SK-MEL-5 (cell line): ENCODE measurements at regions not wholly inside any gene's neighbourhood (a gene's known extent, or its start where the extent isn't known, plus 50 kb on each side); places are given as distances from the start of the nearest gene placed in this dataset.
A peak's percentile ranks its signal among the peaks of the same experiment; 100 is the strongest.

Source experiments
- DNase-seq: peaks from one replicate; pipeline ENCODE4 v3.0.0-alpha.2; 2016; ENCODE audit warnings: low read depth, low spot score
- in situ Hi-C: cut with HindIII; loops from 2 replicates; pipeline ENCODE4 v1.10.0; 2016; ENCODE audit warnings: low sequenced_read_pairs, high pct_unique_total_duplicates, low pct_unique_long_range_greater_than_20kb

DNA sequence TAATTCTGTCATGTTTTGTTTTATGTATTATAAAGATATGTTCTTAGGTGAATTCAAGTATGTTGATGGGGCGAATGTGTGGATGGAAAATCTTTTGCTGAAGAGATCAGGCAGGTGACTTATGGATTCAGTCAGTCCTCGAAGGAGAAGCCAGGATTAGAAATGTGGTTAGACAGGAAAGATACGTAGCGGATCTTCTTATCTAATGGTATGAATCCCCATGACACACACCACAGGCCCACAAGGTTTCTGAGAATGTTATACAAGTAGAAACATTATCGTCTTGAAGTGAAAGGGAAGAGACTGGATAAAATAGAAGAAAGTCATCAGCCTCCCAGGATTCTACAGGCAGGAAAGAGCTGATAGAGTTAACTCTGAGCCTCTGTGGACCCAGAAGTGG is 69.0 kb upstream of the RFXAP start:
- no peak for DNase-seq
- in situ Hi-C loops, result no loop called here

- in situ Hi-C loops, result no loop called here
- no peak for DNase-seq
These were observed 68.6 kb upstream of the RFXAP start for GRCh38 chr13:36750461-36750860.

DNA sequence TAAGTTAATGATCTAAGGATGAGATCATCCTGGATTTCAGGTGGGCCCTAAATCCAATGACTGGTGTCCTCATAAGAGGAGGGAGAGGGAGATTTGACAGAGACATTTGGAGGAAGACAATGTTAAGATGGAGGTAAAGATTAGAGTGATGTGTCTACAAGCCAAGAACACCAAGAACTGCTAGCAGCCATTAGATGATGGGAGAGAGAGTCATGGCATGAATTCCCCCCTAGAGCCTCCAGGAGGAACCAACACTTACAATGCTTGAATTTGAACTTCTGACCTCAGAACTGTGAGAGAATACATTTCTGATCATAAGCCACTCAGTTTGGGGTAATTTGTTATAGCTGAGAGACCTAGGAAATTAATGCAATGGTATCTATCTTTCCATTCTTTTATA is 68.1 kb upstream of the RFXAP start:
- DNase-seq, result no peak
- in situ Hi-C loops, result no loop called here

- DNase-seq, result no peak
- in situ Hi-C loops, result no loop called here
These were observed 66.3 kb upstream of the RFXAP start for GRCh38 chr13:36752673-36753072.

- no peak for DNase-seq
- in situ Hi-C loops, result no loop called here
These were observed 65.8 kb upstream of the RFXAP start for GRCh38 chr13:36753176-36753575.

DNA sequence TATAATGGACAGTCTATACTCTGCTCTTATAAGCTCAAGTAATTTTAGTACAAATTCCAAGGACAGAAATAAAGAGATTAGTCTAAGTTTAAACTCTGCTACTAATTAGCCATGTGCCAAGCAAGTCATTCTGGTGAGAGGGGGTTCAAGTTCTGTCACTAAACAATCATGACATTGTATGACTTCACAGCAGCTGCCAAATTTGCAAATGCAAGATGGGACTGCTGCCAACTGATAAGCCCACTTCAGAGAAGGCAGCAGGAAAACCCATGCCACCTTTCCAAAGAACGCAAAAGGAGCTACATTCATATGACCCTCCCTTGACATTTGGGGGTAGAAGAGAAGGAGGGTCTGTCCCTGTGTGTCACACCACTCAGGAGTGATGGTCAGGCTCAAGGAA is 60.7 kb upstream of the RFXAP start:
- in situ Hi-C loops, result no loop called here
- DNase-seq, result no peak

GRCh38 chr13:36763126-36763722 is 55.8 kb upstream of the RFXAP start:
- in situ Hi-C loops, result no loop called here
- peak; percentile 9 for DNase-seq

DNA sequence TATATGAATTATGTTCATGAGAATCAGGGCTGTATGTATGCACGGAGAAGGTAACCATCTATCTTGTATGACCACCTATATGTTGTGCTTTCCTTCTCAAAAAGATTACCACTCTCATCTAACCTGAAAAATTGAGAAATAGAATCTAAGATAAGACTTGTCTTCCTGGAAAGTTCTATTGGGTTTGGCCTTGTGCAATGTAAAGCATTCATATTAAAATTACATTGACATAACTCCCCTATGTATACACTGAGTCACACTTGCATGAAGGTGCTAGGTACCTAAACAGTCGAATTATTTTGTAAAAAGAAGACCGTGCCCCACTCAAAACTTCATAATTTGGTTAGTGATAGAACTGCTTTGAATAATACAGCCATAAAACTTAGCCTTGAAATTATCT is 54.5 kb upstream of the RFXAP start:
- no peak for DNase-seq
- in situ Hi-C loops, result no loop called here

GRCh38 chr13:36764957-36765356 is 54.1 kb upstream of the RFXAP start:
- in situ Hi-C loops, result no loop called here
- DNase-seq, result peak; percentile 27

GRCh38 chr13:36766295-36766694 is 52.7 kb upstream of the RFXAP start:
- in situ Hi-C loops, result no loop called here
- no peak for DNase-seq

GRCh38 chr13:36767276-36767675 is 51.7 kb upstream of the RFXAP start:
- in situ Hi-C loops, result no loop called here
- no peak for DNase-seq

DNA sequence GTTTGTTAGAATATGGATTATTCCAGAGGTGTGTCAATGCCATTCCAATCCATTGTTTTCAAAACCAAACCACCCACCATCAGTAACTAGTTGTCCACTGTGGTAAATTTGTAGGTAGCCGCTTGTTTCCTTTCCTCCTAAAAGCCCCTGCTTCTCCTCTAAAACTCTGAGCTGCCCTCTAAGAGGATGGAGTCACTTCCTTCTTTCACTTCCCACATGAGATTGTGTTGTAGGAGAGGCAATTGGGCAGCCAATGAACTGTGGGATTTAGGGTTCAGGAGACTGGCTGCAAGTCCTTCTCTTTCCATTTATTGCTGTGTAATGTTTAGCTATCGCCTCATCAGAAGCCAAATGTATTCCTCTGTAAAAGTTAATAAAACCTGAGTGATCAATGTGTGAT is 49.9 kb upstream of the RFXAP start:
- no peak for DNase-seq
- in situ Hi-C loops, result no loop called here
